Astrocyte (in vitro differentiated cells and primary cell): ENCODE measurements at regions not wholly inside any gene's neighbourhood (a gene's known extent, or its start where the extent isn't known, plus 50 kb on each side); places are given as distances from the start of the nearest gene placed in this dataset.

Experiments used
- DNase-seq: peaks from one replicate; pipeline ENCODE4 v3.0.0-alpha.2; 2010; ENCODE audit warnings: low read depth
- FAIRE-seq: peaks from 2 replicates; lab custom pipeline; 2011; peaks lifted over from hg19 to GRCh38; lab: Jason Lieb, UNC
- H2AFZ ChIP-seq: 2 replicates; pipeline ENCODE4 v1.6.0; 2012; ENCODE audit warnings: low read depth, low read length, inconsistent platforms
- H3K27ac ChIP-seq: 2 replicates; pipeline ENCODE4 v1.5.1; 2011; ENCODE audit warnings: low read depth, low read length, inconsistent platforms
- H3K27me3 ChIP-seq: 2 replicates; pipeline ENCODE4 v1.6.0; 2011; ENCODE audit warnings: low read length, inconsistent platforms; ENCODE audit not compliant: insufficient read depth
- H3K36me3 ChIP-seq: 2 replicates; pipeline ENCODE4 v1.5.1; 2011; ENCODE audit warnings: low read length, inconsistent platforms; ENCODE audit not compliant: insufficient read depth
- H3K4me1 ChIP-seq: 2 replicates; pipeline ENCODE4 v1.5.1; 2011; ENCODE audit warnings: low read length, inconsistent platforms; ENCODE audit not compliant: insufficient read depth
- H3K4me2 ChIP-seq: 2 replicates; pipeline ENCODE4 v1.6.0; 2012; ENCODE audit warnings: low read length, inconsistent platforms
- H3K4me3 ChIP-seq: 2 replicates; pipeline ENCODE4 v1.5.1; 2011; ENCODE audit warnings: low read depth, mild to moderate bottlenecking, low read length, inconsistent platforms; ENCODE audit not compliant: insufficient read depth
- H3K79me2 ChIP-seq: 2 replicates; pipeline ENCODE4 v1.6.0; 2012; ENCODE audit warnings: mild to moderate bottlenecking, low read length, inconsistent platforms; ENCODE audit not compliant: insufficient read depth
- H3K9ac ChIP-seq: 2 replicates; pipeline ENCODE4 v1.6.0; 2012; ENCODE audit warnings: mild to moderate bottlenecking, low read length, inconsistent platforms
- H3K9me3 ChIP-seq: 2 replicates; pipeline ENCODE4 v1.5.1; 2012; ENCODE audit warnings: low read depth, mild to moderate bottlenecking, low read length, inconsistent platforms; ENCODE audit not compliant: insufficient read depth
- H4K20me1 ChIP-seq: 2 replicates; pipeline ENCODE4 v1.6.0; 2012; ENCODE audit warnings: low read length, inconsistent platforms; ENCODE audit not compliant: insufficient read depth
- H3K27ac Mint-ChIP-seq: one replicate; pipeline ENCODE4 v1.8.0; 2021; ENCODE audit warnings: mild to moderate bottlenecking, mixed read lengths; ENCODE audit not compliant: unreplicated experiment
- H3K27me3 Mint-ChIP-seq: one replicate; pipeline ENCODE4 v1.8.0; 2021; ENCODE audit warnings: low read depth, mixed read lengths; ENCODE audit not compliant: unreplicated experiment
- H3K36me3 Mint-ChIP-seq: one replicate; pipeline ENCODE4 v1.8.0; 2021; ENCODE audit warnings: low read depth, mixed read lengths; ENCODE audit not compliant: unreplicated experiment
- H3K4me1 Mint-ChIP-seq: one replicate; pipeline ENCODE4 v1.8.0; 2021; ENCODE audit warnings: low read depth, mixed read lengths; ENCODE audit not compliant: unreplicated experiment
- H3K4me3 Mint-ChIP-seq: one replicate; pipeline ENCODE4 v1.8.0; 2021; ENCODE audit warnings: mild to moderate bottlenecking, moderate library complexity, mixed read lengths; ENCODE audit not compliant: unreplicated experiment
- H3K9me3 Mint-ChIP-seq: one replicate; pipeline ENCODE4 v1.8.0; 2021; ENCODE audit warnings: mild to moderate bottlenecking, mixed read lengths; ENCODE audit not compliant: unreplicated experiment
- EZH2 ChIP-seq: IDR thresholded peaks from 2 replicates; pipeline ENCODE4 v1.6.1; 2012; ENCODE audit warnings: mild to moderate bottlenecking, low read length, inconsistent platforms; ENCODE audit not compliant: insufficient read depth
- TF ChIP-seq, protein P1 (sequence below): IDR thresholded peaks from 2 replicates; pipeline ENCODE4 v1.5.1; 2011; ENCODE audit warnings: low read depth, mild to moderate bottlenecking, inconsistent platforms, low read length, moderate library complexity; ENCODE audit not compliant: insufficient read depth

DNA sequence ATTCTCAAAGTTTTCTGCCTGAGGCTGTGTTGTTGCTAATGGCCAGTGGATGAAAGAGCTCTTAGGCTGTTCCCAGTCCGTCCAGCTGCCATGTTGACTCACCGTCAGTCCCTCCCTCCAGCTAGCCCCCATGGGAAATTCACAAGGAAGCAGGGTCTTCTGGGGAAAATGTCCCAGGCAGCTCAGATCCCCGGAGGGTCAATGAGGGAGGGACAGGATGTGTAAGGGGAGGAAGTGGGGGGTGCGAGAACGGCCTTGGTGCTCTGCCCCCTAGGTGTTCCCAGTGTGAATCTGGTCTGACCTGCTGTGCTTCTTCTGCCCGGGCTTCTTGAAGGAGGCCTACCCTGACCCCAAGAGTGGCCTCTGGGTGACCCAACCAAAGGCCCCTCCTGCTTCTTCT is 65.9 kb downstream of the CEBPB start:
- Mint-ChIP-seq H3K27me3 (peaks cover 4% of the 10 kb centered on the region), H3K4me1 (peaks cover 17% of the 10 kb centered on the region)
- H2AFZ ChIP-seq = no peak overlapping the region

DNA sequence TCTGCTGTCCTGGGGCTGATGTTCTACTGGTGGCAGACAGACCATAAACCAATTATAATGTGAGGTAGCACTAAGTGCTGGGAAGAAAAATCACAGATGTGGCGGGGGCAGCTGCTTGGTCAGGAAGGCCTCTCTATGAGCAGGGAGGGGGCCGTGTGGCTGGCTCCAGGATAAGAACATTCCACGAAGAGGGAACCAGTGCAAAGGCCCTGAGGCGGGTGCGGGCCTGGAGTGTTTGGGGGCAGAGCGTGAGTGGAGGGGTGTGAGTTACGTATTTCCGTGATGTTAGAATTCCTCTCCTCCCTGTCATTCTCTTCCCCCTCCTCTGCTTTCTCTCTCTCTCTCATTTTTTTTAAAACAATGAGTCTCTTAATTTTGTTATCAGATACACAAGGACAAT is 67.2 kb downstream of the CEBPB start:
- Mint-ChIP-seq H3K36me3 (no peaks in the 10 kb centered on the region), H3K4me1 (peaks cover 11% of the 10 kb centered on the region), H3K27me3 (peaks cover 2% of the 10 kb centered on the region), H3K4me3 (no peak overlapping the region), H3K9me3 (no peaks in the 10 kb centered on the region), H3K27ac (no peak overlapping the region)
- DNase-seq = no peak
- no peaks in the 10 kb centered on the region for H3K27me3 ChIP-seq
- no peak overlapping the region for H2AFZ ChIP-seq
- TF ChIP-seq, protein P1, sequence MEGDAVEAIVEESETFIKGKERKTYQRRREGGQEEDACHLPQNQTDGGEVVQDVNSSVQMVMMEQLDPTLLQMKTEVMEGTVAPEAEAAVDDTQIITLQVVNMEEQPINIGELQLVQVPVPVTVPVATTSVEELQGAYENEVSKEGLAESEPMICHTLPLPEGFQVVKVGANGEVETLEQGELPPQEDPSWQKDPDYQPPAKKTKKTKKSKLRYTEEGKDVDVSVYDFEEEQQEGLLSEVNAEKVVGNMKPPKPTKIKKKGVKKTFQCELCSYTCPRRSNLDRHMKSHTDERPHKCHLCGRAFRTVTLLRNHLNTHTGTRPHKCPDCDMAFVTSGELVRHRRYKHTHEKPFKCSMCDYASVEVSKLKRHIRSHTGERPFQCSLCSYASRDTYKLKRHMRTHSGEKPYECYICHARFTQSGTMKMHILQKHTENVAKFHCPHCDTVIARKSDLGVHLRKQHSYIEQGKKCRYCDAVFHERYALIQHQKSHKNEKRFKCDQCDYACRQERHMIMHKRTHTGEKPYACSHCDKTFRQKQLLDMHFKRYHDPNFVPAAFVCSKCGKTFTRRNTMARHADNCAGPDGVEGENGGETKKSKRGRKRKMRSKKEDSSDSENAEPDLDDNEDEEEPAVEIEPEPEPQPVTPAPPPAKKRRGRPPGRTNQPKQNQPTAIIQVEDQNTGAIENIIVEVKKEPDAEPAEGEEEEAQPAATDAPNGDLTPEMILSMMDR = no peak
- TF ChIP-seq EZH2 = no peak
- no peaks in the 10 kb centered on the region for H4K20me1 ChIP-seq
- H3K4me3 ChIP-seq = no peak overlapping the region
- no peak overlapping the region for H3K27ac ChIP-seq
- H3K9ac ChIP-seq = no peak overlapping the region
- no peaks in the 10 kb centered on the region for H3K79me2 ChIP-seq
- H3K4me1 ChIP-seq = peaks cover 3% of the 10 kb centered on the region
- H3K4me2 ChIP-seq = no peak overlapping the region
- no peaks in the 10 kb centered on the region for H3K9me3 ChIP-seq
- H3K36me3 ChIP-seq = no peaks in the 10 kb centered on the region
- no peak for FAIRE-seq

More for the DNA sequence above, 65.9 kb downstream of the CEBPB start:
- no peak for FAIRE-seq
- Histone ChIP-seq H3K79me2 (no peaks in the 10 kb centered on the region), H3K36me3 (no peaks in the 10 kb centered on the region), H4K20me1 (no peaks in the 10 kb centered on the region), H3K4me1 (peaks cover 10% of the 10 kb centered on the region), H3K27me3 (no peaks in the 10 kb centered on the region), H3K9ac (no peak overlapping the region), H3K9me3 (no peaks in the 10 kb centered on the region), H3K4me2 (no peak overlapping the region), H3K4me3 (no peak overlapping the region), H3K27ac (no peak overlapping the region)
- no peaks in the 10 kb centered on the region for H3K9me3 Mint-ChIP-seq
- no peak overlapping the region for H3K27ac Mint-ChIP-seq
- no peak for DNase-seq
- TF ChIP-seq EZH2 = no peak
- TF ChIP-seq, protein P1 = no peak
- H3K4me3 Mint-ChIP-seq = no peak overlapping the region
- no peaks in the 10 kb centered on the region for H3K36me3 Mint-ChIP-seq

DNA sequence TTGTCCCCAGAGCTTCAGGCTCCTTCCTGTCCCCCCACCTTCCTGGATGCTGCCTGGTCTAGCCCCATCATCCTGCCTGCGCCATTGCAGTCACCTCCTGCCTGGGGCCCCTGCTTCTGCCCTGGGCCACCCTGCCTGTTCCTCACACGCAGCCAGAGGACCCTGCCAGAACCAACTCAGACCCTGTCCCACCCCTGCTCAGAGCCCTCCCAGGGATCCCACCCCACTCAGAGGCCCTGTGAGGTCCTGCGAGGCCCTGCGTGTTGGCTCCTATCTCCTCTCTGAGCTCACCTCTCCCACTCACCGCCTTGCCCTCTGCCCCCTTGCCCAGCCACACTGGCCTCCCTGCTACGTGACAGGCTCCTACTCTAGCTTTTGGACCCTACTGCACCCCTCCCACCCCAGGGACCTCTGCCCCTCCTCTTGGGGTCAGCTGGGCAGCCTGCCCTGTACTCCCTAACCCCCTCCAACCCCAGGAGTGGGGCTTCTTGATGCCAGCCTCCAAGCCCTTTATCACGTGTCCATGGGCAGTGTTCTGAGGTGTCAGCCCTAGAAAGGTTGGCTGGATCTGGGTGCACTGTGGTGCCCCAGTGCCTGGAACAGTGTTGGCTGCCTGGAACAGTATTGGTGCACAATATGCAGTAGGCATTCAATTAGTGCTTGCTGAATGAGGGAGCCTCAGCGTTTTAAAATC is 68.3 kb downstream of the CEBPB start:
- no peak overlapping the region for H3K27ac Mint-ChIP-seq
- peaks cover 2% of the 10 kb centered on the region for H3K27me3 Mint-ChIP-seq
- no peak overlapping the region for H3K4me2 ChIP-seq
- no peaks in the 10 kb centered on the region for H4K20me1 ChIP-seq
- peaks cover 11% of the 10 kb centered on the region for H3K4me1 Mint-ChIP-seq
- no peaks in the 10 kb centered on the region for H3K9me3 ChIP-seq
- H3K36me3 Mint-ChIP-seq = no peaks in the 10 kb centered on the region
- H3K4me3 Mint-ChIP-seq = no peak overlapping the region
- H3K4me3 ChIP-seq = no peak overlapping the region
- no peaks in the 10 kb centered on the region for H3K36me3 ChIP-seq
- no peak overlapping the region for H2AFZ ChIP-seq
- no peak overlapping the region for H3K9ac ChIP-seq
- no peaks in the 10 kb centered on the region for H3K9me3 Mint-ChIP-seq
- TF ChIP-seq EZH2 = no peak
- TF ChIP-seq, protein P1 = no peak
- H3K27ac ChIP-seq = no peak overlapping the region
- no peaks in the 10 kb centered on the region for H3K79me2 ChIP-seq
- no peaks in the 10 kb centered on the region for H3K27me3 ChIP-seq
- FAIRE-seq = no peak
- no peak for DNase-seq
- H3K4me1 ChIP-seq = peaks cover 3% of the 10 kb centered on the region
